HUES6 (cell line): ENCODE measurements at regions not wholly inside any gene's neighbourhood (a gene's known extent, or its start where the extent isn't known, plus 50 kb on each side); places are given as distances from the start of the nearest gene placed in this dataset.

Experiments used
- H3K27ac ChIP-seq: 2 replicates; pipeline ENCODE4 v1.7.0; 2013; ENCODE audit warnings: low read depth, mild to moderate bottlenecking, low read length, inconsistent platforms
- H3K27me3 ChIP-seq: 2 replicates; pipeline ENCODE4 v1.6.1; 2013; ENCODE audit warnings: low read length; ENCODE audit not compliant: control insufficient read depth, insufficient read depth
- H3K36me3 ChIP-seq: 2 replicates; pipeline ENCODE4 v1.6.1; 2013; ENCODE audit warnings: low read length; ENCODE audit not compliant: control insufficient read depth, insufficient read depth
- H3K4me1 ChIP-seq: 2 replicates; pipeline ENCODE4 v1.6.1; 2013; ENCODE audit warnings: low read length; ENCODE audit not compliant: control insufficient read depth, insufficient read depth
- H3K4me3 ChIP-seq: 2 replicates; pipeline ENCODE4 v1.5.1; 2013; ENCODE audit warnings: low read depth, low read length
- H3K9ac ChIP-seq: one replicate; pipeline ENCODE4 v1.6.1; 2013; ENCODE audit warnings: mild to moderate bottlenecking, low read length
- H3K9me3 ChIP-seq: 2 replicates; pipeline ENCODE4 v1.6.1; 2013; ENCODE audit warnings: low read depth, low read length; ENCODE audit not compliant: control insufficient read depth, insufficient read depth

- no peak overlapping the region for H3K27ac ChIP-seq
- no peak overlapping the region for H3K4me3 ChIP-seq
- H3K36me3 ChIP-seq, result no peaks in the 10 kb centered on the region
- no peaks in the 10 kb centered on the region for H3K9me3 ChIP-seq
- no peak overlapping the region for H3K9ac ChIP-seq
- no peaks in the 10 kb centered on the region for H3K4me1 ChIP-seq
- H3K27me3 ChIP-seq, result no peaks in the 10 kb centered on the region
These were observed 199.2 kb upstream of the SEMA3A start for GRCh38 chr7:84393786-84394185.

- H3K9ac ChIP-seq, result no peak overlapping the region
- H3K36me3 ChIP-seq, result no peaks in the 10 kb centered on the region
- H3K9me3 ChIP-seq, result no peaks in the 10 kb centered on the region
- no peak overlapping the region for H3K4me3 ChIP-seq
- no peaks in the 10 kb centered on the region for H3K4me1 ChIP-seq
- no peak overlapping the region for H3K27ac ChIP-seq
- no peaks in the 10 kb centered on the region for H3K27me3 ChIP-seq
These were observed 196.3 kb upstream of the SEMA3A start for GRCh38 chr7:84390845-84391244.

DNA sequence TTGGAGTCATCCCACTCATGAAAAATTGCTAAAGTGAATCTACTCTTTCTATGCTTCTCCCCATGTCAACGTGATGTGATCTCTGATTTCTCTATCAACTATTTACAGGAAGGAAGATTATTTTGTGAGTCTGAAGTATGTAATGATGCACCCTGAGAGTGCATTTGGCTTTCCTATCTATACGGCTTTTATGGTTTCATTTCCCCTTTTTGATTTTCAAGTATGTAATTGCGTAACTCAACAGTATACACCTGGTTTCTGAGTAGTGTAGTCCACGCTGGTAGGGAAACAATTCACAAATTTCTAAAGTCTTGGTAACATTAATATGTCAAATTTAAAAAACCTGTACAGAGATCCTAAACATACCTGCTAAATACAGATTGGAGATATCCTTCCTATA lies 194.7 kb upstream of the SEMA3A start:
- no peak overlapping the region for H3K27ac ChIP-seq
- H3K36me3 ChIP-seq, result no peaks in the 10 kb centered on the region
- no peaks in the 10 kb centered on the region for H3K9me3 ChIP-seq
- H3K9ac ChIP-seq, result no peak overlapping the region
- no peaks in the 10 kb centered on the region for H3K27me3 ChIP-seq
- H3K4me3 ChIP-seq, result no peak overlapping the region
- H3K4me1 ChIP-seq, result no peaks in the 10 kb centered on the region

GRCh38 chr7:84387595-84387994 lies 193.0 kb upstream of the SEMA3A start:
- H3K27me3 ChIP-seq, result no peaks in the 10 kb centered on the region
- H3K36me3 ChIP-seq, result no peaks in the 10 kb centered on the region
- no peak overlapping the region for H3K4me3 ChIP-seq
- H3K9ac ChIP-seq, result no peak overlapping the region
- no peaks in the 10 kb centered on the region for H3K9me3 ChIP-seq
- H3K27ac ChIP-seq, result no peak overlapping the region
- H3K4me1 ChIP-seq, result no peaks in the 10 kb centered on the region

DNA sequence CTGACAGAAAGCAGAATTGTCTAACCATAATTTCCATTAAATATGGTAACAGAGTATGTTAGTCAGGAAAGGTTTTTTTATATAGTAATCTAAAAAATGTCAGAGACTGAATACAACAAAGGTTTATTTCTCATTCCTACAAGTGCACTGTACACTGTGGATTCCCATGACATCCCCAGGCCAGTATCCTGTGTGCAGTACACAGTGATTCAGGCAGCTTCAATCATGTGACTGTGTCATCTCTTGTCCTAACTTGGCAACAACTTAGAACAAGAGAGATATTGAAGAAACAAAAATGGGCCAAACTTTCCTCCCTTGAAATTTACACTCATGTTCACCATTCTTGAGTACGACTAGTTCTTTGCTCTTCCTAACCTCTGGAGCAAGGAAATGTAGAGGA lies 189.8 kb upstream of the SEMA3A start:
- no peak overlapping the region for H3K4me3 ChIP-seq
- H3K4me1 ChIP-seq, result no peaks in the 10 kb centered on the region
- no peak overlapping the region for H3K9ac ChIP-seq
- H3K36me3 ChIP-seq, result no peaks in the 10 kb centered on the region
- no peak overlapping the region for H3K27ac ChIP-seq
- H3K9me3 ChIP-seq, result no peaks in the 10 kb centered on the region
- no peaks in the 10 kb centered on the region for H3K27me3 ChIP-seq

GRCh38 chr7:84379446-84379845 lies 184.9 kb upstream of the SEMA3A start:
- H3K27ac ChIP-seq, result no peak overlapping the region
- H3K36me3 ChIP-seq, result no peaks in the 10 kb centered on the region
- no peaks in the 10 kb centered on the region for H3K9me3 ChIP-seq
- H3K27me3 ChIP-seq, result no peaks in the 10 kb centered on the region
- no peak overlapping the region for H3K4me3 ChIP-seq
- no peaks in the 10 kb centered on the region for H3K4me1 ChIP-seq
- H3K9ac ChIP-seq, result no peak overlapping the region

DNA sequence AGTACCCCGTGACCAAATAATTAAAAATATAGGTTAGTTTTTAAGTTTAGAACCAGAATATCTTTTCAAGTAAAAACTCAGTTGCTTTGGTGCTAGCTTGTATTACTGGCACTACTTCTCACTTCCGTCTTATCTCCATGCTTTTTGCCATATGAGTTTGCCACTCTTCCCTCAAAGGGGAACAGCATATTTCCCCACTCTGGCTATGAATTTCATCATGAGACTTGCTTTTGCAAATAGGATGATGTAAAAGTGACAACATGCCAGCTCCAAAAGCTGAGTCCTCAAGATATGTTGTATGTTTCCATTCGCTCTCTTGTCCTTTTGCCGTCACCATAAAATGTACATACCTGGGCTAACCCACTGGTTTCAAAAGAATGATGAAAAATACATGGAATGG lies 178.1 kb upstream of the SEMA3A start:
- Histone ChIP-seq H3K9me3 (no peaks in the 10 kb centered on the region), H3K4me1 (0 out of 2 replicates have a peak, but pooled peaks cover 6% of the 10 kb centered on the region), H3K4me3 (no peak overlapping the region), H3K9ac (no peak overlapping the region), H3K27me3 (no peaks in the 10 kb centered on the region), H3K36me3 (no peaks in the 10 kb centered on the region), H3K27ac (no peak overlapping the region)

DNA sequence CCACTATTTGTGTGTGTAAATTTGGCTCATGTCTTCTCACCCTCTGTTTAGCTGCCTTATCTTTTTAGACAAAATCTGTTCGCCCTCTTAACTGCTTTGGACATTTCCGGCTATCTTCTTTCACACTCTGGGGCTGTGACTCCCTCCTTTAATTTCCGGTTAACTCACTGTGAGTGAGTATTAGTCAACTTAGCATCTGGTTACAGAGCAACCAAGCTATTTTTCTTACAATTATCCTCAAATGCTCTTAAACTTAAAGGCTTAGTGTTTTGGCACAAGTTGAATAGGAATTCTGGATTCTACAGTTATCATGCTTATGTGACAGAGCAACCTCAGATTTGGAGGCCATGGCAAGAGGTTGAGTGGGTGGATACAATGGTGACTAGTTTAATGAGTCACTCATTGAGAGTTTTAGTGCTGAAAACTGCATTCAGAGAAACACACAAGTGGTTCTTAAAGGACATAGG lies 177.6 kb upstream of the SEMA3A start:
- Histone ChIP-seq H3K27ac (no peak overlapping the region), H3K9ac (no peak overlapping the region)

GRCh38 chr7:84370114-84370513 lies 175.5 kb upstream of the SEMA3A start:
- H3K27ac ChIP-seq, result no peak overlapping the region
- H3K4me1 ChIP-seq, result peaks cover 7% of the 10 kb centered on the region
- H3K9me3 ChIP-seq, result no peaks in the 10 kb centered on the region
- H3K27me3 ChIP-seq, result no peaks in the 10 kb centered on the region
- H3K4me3 ChIP-seq, result no peak overlapping the region
- no peak overlapping the region for H3K9ac ChIP-seq
- H3K36me3 ChIP-seq, result no peaks in the 10 kb centered on the region

More for the DNA sequence above, 177.6 kb upstream of the SEMA3A start:
- no peaks in the 10 kb centered on the region for H3K9me3 ChIP-seq
- H3K27me3 ChIP-seq, result no peaks in the 10 kb centered on the region
- no peaks in the 10 kb centered on the region for H3K36me3 ChIP-seq
- H3K4me1 ChIP-seq, result 0 out of 2 replicates have a peak, but pooled peaks cover 6% of the 10 kb centered on the region
- no peak overlapping the region for H3K4me3 ChIP-seq

- H3K4me1 ChIP-seq, result peaks cover 14% of the 10 kb centered on the region
- H3K9me3 ChIP-seq, result no peaks in the 10 kb centered on the region
- H3K36me3 ChIP-seq, result no peaks in the 10 kb centered on the region
- H3K4me3 ChIP-seq, result no peak overlapping the region
- no peaks in the 10 kb centered on the region for H3K27me3 ChIP-seq
- no peak overlapping the region for H3K27ac ChIP-seq
- no peak overlapping the region for H3K9ac ChIP-seq
These were observed 173.5 kb upstream of the SEMA3A start for GRCh38 chr7:84368122-84368521.

DNA sequence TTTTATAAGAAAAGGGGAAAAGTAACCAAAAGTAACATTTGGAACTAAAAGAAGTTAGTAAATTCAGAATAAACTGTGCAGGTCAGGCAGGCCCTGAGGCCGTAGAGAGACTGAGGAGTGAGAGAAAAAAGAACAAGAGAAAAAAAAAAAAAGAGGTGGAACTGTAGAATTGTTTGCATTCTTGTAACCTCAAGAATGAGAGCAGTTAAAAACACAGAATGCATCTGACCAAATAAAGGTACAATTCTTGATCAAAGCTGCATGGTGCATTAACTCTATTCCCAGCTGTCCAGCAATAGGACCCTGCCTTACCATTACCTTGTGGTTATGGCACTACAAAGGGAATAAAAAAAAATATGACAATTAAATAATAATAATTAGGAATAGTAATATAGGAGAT lies 170.1 kb upstream of the SEMA3A start:
- Histone ChIP-seq H3K27ac (peak overlapping the region; percentile 57; the same call in 1 of the 2 replicates), H3K9ac (no peak overlapping the region), H3K9me3 (no peaks in the 10 kb centered on the region), H3K27me3 (no peaks in the 10 kb centered on the region), H3K36me3 (no peaks in the 10 kb centered on the region), H3K4me3 (no peak overlapping the region), H3K4me1 (peaks cover 8% of the 10 kb centered on the region)

GRCh38 chr7:84363741-84364140 lies 169.2 kb upstream of the SEMA3A start:
- Histone ChIP-seq H3K9me3 (no peaks in the 10 kb centered on the region), H3K27ac (no peak overlapping the region), H3K36me3 (no peaks in the 10 kb centered on the region), H3K4me1 (peaks cover 8% of the 10 kb centered on the region), H3K27me3 (no peaks in the 10 kb centered on the region), H3K9ac (no peak overlapping the region), H3K4me3 (no peak overlapping the region)
